ENCODE measurements at regions not wholly inside any gene's neighbourhood (a gene's known extent, or its start where the extent isn't known, plus 50 kb on each side); places are given as distances from the start of the nearest gene placed in this dataset.

DNA sequence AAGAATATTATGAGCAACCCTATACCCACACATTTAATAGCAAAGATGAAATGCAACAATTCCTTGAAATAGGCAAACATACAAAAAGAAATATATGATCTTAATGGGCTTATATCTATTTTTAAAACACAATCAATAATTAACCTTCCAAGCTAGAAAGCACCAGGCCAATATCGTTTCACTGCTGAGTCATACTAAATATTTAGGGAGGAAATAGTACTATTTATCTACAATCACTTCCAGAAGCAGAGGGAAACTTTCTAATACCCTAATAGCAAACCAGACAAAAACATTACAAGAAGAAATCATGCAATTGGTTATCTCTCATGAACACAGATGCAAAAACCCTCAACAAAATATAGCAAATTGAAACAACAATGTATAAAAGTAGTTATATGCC is 207.8 kb downstream of the MTHFS start:
- Histone ChIP-seq H3K4me2 (ENCODE audit: insufficient read depth, low read length) (no peak overlapping the region), H3K4me3 (ENCODE audit: insufficient read depth, low read length) (no peak overlapping the region), H3K27ac (ENCODE audit: low read depth, low read length) (no peak overlapping the region), H3K79me2 (ENCODE audit: insufficient read depth, low read length) (no peaks in the 10 kb centered on the region), H2AFZ (ENCODE audit: low read length) (no peak overlapping the region), H3K27me3 (ENCODE audit: insufficient read depth, low read length) (no peaks in the 10 kb centered on the region), H3K9me3 (ENCODE audit: low read depth, low read length) (no peaks in the 10 kb centered on the region), H3K36me3 (ENCODE audit: insufficient read depth, low read length) (no peaks in the 10 kb centered on the region), H3K4me1 (ENCODE audit: insufficient read depth, low read length) (no peaks in the 10 kb centered on the region), H4K20me1 (ENCODE audit: insufficient read depth, low read length) (no peaks in the 10 kb centered on the region)
- no peak for DNase-seq (ENCODE audit: insufficient read length, low spot score, missing footprints)
- TF ChIP-seq, protein P1, sequence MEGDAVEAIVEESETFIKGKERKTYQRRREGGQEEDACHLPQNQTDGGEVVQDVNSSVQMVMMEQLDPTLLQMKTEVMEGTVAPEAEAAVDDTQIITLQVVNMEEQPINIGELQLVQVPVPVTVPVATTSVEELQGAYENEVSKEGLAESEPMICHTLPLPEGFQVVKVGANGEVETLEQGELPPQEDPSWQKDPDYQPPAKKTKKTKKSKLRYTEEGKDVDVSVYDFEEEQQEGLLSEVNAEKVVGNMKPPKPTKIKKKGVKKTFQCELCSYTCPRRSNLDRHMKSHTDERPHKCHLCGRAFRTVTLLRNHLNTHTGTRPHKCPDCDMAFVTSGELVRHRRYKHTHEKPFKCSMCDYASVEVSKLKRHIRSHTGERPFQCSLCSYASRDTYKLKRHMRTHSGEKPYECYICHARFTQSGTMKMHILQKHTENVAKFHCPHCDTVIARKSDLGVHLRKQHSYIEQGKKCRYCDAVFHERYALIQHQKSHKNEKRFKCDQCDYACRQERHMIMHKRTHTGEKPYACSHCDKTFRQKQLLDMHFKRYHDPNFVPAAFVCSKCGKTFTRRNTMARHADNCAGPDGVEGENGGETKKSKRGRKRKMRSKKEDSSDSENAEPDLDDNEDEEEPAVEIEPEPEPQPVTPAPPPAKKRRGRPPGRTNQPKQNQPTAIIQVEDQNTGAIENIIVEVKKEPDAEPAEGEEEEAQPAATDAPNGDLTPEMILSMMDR (IDR thresholded peaks at IDR 0.05; ENCODE audit: extremely low read depth, low read depth, low read length): no peak

DNA sequence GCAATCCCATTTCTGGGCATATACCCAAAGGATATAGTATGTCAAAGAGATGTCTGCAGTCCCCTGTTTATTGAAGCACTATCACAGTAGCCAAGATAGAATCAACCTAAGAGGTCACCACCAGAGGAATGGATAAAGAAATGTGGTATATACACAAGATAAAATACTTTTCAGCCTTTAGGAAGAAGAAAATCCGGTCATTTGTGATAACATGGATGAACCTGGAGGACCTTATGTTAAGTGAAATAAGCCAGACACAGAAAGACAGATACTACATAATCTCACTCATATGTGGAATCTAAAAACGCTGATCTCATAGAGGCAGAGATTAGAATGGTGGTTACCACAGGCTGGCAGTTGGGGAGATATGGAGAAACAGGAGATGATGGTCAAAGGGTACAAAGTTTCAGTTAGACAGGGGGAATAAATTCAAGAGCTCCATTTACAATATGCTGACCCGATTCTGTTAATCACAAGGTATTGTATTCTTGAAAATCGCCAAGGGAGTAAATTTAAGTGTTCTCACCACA is 195.8 kb downstream of the MTHFS start:
- Histone ChIP-seq H4K20me1 (ENCODE audit: insufficient read depth, low read length) (no peaks in the 10 kb centered on the region), H3K27ac (ENCODE audit: low read depth, low read length) (no peak overlapping the region), H3K4me2 (ENCODE audit: insufficient read depth, low read length) (no peak overlapping the region), H3K4me1 (ENCODE audit: insufficient read depth, low read length) (peaks cover 2% of the 10 kb centered on the region), H3K4me3 (ENCODE audit: insufficient read depth, low read length) (no peak overlapping the region), H2AFZ (ENCODE audit: low read length) (no peak overlapping the region), H3K27me3 (ENCODE audit: insufficient read depth, low read length) (no peaks in the 10 kb centered on the region), H3K9me3 (ENCODE audit: low read depth, low read length) (no peaks in the 10 kb centered on the region), H3K79me2 (ENCODE audit: insufficient read depth, low read length) (no peaks in the 10 kb centered on the region), H3K36me3 (ENCODE audit: insufficient read depth, low read length) (no peaks in the 10 kb centered on the region)
- TF ChIP-seq, protein P1 (IDR thresholded peaks at IDR 0.05; ENCODE audit: extremely low read depth, low read depth, low read length): no peak
- no peak for DNase-seq (ENCODE audit: insufficient read length, low spot score, missing footprints)

DNA sequence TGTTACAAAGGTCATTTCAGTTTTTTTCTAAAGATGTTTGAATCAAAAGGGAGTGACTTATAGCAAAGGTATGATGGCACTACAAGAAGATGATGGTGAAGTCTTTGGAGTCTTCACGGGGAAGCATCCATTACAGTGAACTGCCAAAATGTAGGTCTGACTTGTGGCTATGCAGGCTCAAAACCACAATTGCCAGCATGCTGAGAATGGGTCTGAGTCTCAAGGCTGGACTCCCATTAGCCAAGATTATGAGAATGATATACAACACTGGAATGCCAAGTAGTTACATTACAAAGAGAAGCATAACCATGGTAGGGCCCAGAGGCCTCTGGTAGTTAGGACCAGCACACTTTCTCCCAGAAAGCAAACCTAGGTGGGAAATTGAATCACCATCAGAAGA is 194.2 kb downstream of the MTHFS start:
- H3K27ac ChIP-seq (ENCODE audit: low read depth, low read length): no peak overlapping the region
- no peak overlapping the region for H3K4me3 ChIP-seq (ENCODE audit: insufficient read depth, low read length)
- no peak overlapping the region for H2AFZ ChIP-seq (ENCODE audit: low read length)
- H3K36me3 ChIP-seq (ENCODE audit: insufficient read depth, low read length): no peaks in the 10 kb centered on the region
- DNase-seq (ENCODE audit: insufficient read length, low spot score, missing footprints): no peak
- TF ChIP-seq, protein P1 (IDR thresholded peaks at IDR 0.05; ENCODE audit: extremely low read depth, low read depth, low read length): no peak
- H3K79me2 ChIP-seq (ENCODE audit: insufficient read depth, low read length): no peaks in the 10 kb centered on the region
- H4K20me1 ChIP-seq (ENCODE audit: insufficient read depth, low read length): no peaks in the 10 kb centered on the region
- H3K4me1 ChIP-seq (ENCODE audit: insufficient read depth, low read length): peaks cover 2% of the 10 kb centered on the region
- H3K4me2 ChIP-seq (ENCODE audit: insufficient read depth, low read length): no peak overlapping the region
- no peaks in the 10 kb centered on the region for H3K27me3 ChIP-seq (ENCODE audit: insufficient read depth, low read length)
- H3K9me3 ChIP-seq (ENCODE audit: low read depth, low read length): no peaks in the 10 kb centered on the region

DNA sequence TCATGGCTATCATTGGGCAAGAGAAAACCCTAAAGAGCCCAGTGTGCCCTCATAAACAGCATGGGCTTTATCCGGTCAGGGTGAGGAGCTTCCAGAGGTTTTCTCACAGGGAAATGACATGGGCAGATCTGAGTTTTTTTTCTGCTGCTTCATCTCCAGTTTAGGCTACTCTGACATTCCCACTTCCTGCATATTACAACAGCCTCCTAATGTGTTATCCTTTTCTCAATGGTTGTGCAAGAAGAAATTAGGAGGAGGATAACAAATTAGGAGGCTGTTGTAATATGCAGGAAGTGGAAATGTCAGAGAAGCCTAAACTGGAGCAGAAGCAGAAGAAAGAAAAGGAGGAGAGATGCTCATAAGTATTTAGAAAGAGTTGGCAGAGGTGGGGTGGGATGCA is 175.6 kb downstream of the MTHFS start:
- Histone ChIP-seq H3K4me3 (ENCODE audit: insufficient read depth, low read length) (no peak overlapping the region), H3K27ac (ENCODE audit: low read depth, low read length) (no peak overlapping the region), H3K27me3 (ENCODE audit: insufficient read depth, low read length) (no peaks in the 10 kb centered on the region), H2AFZ (ENCODE audit: low read length) (no peak overlapping the region), H3K79me2 (ENCODE audit: insufficient read depth, low read length) (no peaks in the 10 kb centered on the region), H4K20me1 (ENCODE audit: insufficient read depth, low read length) (no peaks in the 10 kb centered on the region), H3K4me1 (ENCODE audit: insufficient read depth, low read length) (no peaks in the 10 kb centered on the region), H3K36me3 (ENCODE audit: insufficient read depth, low read length) (no peaks in the 10 kb centered on the region), H3K4me2 (ENCODE audit: insufficient read depth, low read length) (no peak overlapping the region), H3K9me3 (ENCODE audit: low read depth, low read length) (no peaks in the 10 kb centered on the region)
- no peak for DNase-seq (ENCODE audit: insufficient read length, low spot score, missing footprints)
- TF ChIP-seq, protein P1 (IDR thresholded peaks at IDR 0.05; ENCODE audit: extremely low read depth, low read depth, low read length): no peak

Measured in osteoblast (primary cell).